Progenitor cell of endocrine pancreas (in vitro differentiated cells): ENCODE measurements at regions not wholly inside any gene's neighbourhood (a gene's known extent, or its start where the extent isn't known, plus 50 kb on each side); places are given as distances from the start of the nearest gene placed in this dataset.

ENCODE experiments used
- DNase-seq: peaks from one replicate; pipeline ENCODE4 v3.0.0; 2021; ENCODE audit warnings: low spot score; ENCODE audit not compliant: unreplicated experiment
- H3K27ac Mint-ChIP-seq: 2 replicates; pipeline ENCODE4 v1.8.0; 2021; ENCODE audit warnings: mild to moderate bottlenecking, moderate library complexity, mixed read lengths
- H3K27me3 Mint-ChIP-seq: 2 replicates; pipeline ENCODE4 v1.8.0; 2021; ENCODE audit warnings: mixed read lengths
- H3K36me3 Mint-ChIP-seq: 2 replicates; pipeline ENCODE4 v1.8.0; 2022; ENCODE audit warnings: mixed read lengths; ENCODE audit not compliant: insufficient read depth
- H3K4me1 Mint-ChIP-seq: 2 replicates; pipeline ENCODE4 v1.8.0; 2021; ENCODE audit warnings: low read depth, mixed read lengths
- H3K4me3 Mint-ChIP-seq: 2 replicates; pipeline ENCODE4 v1.8.0; 2021; ENCODE audit warnings: low read depth, mild to moderate bottlenecking, moderate library complexity, mixed read lengths
- H3K9me3 Mint-ChIP-seq: 2 replicates; pipeline ENCODE4 v1.8.0; 2021; ENCODE audit warnings: low read depth, mixed read lengths
- TF ChIP-seq, protein P1 (sequence below): fragments of 200-600 bp; sonication (generic); IDR thresholded peaks from one replicate; pipeline ENCODE4 v1.5.0; 2021; ENCODE audit warnings: antibody characterized with exemption, mild to moderate bottlenecking; ENCODE audit not compliant: unreplicated experiment

- no peak overlapping the region for H3K27ac Mint-ChIP-seq
- DNase-seq, result no peak
- no peaks in the 10 kb centered on the region for H3K9me3 Mint-ChIP-seq
- H3K36me3 Mint-ChIP-seq, result no peaks in the 10 kb centered on the region
- TF ChIP-seq, protein P1, sequence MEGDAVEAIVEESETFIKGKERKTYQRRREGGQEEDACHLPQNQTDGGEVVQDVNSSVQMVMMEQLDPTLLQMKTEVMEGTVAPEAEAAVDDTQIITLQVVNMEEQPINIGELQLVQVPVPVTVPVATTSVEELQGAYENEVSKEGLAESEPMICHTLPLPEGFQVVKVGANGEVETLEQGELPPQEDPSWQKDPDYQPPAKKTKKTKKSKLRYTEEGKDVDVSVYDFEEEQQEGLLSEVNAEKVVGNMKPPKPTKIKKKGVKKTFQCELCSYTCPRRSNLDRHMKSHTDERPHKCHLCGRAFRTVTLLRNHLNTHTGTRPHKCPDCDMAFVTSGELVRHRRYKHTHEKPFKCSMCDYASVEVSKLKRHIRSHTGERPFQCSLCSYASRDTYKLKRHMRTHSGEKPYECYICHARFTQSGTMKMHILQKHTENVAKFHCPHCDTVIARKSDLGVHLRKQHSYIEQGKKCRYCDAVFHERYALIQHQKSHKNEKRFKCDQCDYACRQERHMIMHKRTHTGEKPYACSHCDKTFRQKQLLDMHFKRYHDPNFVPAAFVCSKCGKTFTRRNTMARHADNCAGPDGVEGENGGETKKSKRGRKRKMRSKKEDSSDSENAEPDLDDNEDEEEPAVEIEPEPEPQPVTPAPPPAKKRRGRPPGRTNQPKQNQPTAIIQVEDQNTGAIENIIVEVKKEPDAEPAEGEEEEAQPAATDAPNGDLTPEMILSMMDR, result no peak
- peaks cover 34% of the 10 kb centered on the region for H3K27me3 Mint-ChIP-seq
- no peak overlapping the region for H3K4me3 Mint-ChIP-seq
- no peaks in the 10 kb centered on the region for H3K4me1 Mint-ChIP-seq
These were observed 211.5 kb upstream of the CRY1 start for GRCh38 chr12:107304588-107305532.

DNA sequence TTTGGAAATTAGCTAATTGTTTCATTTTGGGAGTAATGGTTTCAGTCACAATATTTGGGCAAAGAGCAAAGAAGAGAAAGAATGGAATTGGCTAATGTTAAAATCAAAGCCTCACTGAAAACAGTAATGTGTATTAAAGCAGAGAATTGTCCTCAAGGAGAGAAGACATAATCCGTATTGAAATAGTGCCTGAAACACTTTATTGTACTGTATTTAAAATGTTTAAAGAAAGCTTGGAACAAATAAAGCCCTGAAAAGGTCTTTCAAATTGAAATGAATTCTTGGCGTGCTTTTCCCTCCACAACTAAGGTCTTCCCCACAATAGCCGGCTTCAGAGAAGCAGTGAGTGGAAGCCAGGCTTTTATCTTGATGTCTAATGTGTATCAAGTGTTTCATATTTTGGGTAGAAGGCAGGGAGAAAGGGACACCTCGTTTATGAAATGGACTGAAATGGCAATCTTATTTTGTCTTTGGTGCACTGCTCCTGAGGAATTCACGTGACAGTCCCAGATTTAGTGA lies 212.9 kb upstream of the CRY1 start:
- no peak for DNase-seq
- H3K36me3 Mint-ChIP-seq, result no peaks in the 10 kb centered on the region
- peaks cover 34% of the 10 kb centered on the region for H3K27me3 Mint-ChIP-seq
- no peaks in the 10 kb centered on the region for H3K9me3 Mint-ChIP-seq
- no peak overlapping the region for H3K27ac Mint-ChIP-seq
- H3K4me3 Mint-ChIP-seq, result no peak overlapping the region
- TF ChIP-seq, protein P1, result no peak
- no peaks in the 10 kb centered on the region for H3K4me1 Mint-ChIP-seq

GRCh38 chr12:107308310-107308709 lies 215.0 kb upstream of the CRY1 start:
- TF ChIP-seq, protein P1, result no peak
- Mint-ChIP-seq H3K27me3 (peaks cover 43% of the 10 kb centered on the region), H3K4me3 (no peak overlapping the region), H3K9me3 (no peaks in the 10 kb centered on the region), H3K27ac (no peak overlapping the region), H3K4me1 (no peaks in the 10 kb centered on the region), H3K36me3 (no peaks in the 10 kb centered on the region)
- no peak for DNase-seq

DNA sequence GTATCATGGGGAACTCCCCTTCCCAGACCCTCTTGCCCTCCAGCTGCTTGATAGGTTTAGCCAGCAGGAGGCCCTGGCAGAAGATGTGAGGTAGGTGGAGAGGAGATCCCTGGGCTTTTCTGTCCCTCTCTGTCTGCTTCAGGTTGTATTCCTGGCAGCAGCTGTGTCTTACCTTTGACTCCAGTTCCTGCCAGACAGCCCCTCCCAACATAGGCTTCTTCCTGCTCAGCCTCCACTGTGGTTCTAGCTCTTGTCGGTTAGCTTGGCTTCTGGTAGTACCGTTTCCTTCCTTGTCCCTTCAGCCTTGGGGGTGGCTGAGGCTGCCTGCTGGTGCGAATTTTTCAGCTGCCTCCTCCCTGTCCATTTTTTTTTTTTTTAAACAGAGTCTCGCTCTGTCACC lies 215.7 kb upstream of the CRY1 start:
- no peak for DNase-seq

GRCh38 chr12:107310621-107311020 lies 217.3 kb upstream of the CRY1 start:
- Mint-ChIP-seq H3K27me3 (peaks cover 60% of the 10 kb centered on the region), H3K36me3 (no peaks in the 10 kb centered on the region), H3K27ac (no peak overlapping the region), H3K4me1 (no peaks in the 10 kb centered on the region), H3K4me3 (no peak overlapping the region), H3K9me3 (no peaks in the 10 kb centered on the region)
- TF ChIP-seq, protein P1, result no peak
- no peak for DNase-seq

More for the DNA sequence above, 215.7 kb upstream of the CRY1 start:
- Mint-ChIP-seq H3K27ac (no peak overlapping the region), H3K36me3 (no peaks in the 10 kb centered on the region), H3K9me3 (no peaks in the 10 kb centered on the region), H3K27me3 (peaks cover 50% of the 10 kb centered on the region), H3K4me3 (no peak overlapping the region), H3K4me1 (no peaks in the 10 kb centered on the region)
- TF ChIP-seq, protein P1, result no peak
